ENCODE measurements at regions not wholly inside any gene's neighbourhood (a gene's known extent, or its start where the extent isn't known, plus 50 kb on each side); places are given as distances from the start of the nearest gene placed in this dataset.
"Not testable (repeated sequence)": the region's sequence is repeated elsewhere in the genome, so short reads cannot be mapped to it uniquely, and the experiment has no call there.

DNA sequence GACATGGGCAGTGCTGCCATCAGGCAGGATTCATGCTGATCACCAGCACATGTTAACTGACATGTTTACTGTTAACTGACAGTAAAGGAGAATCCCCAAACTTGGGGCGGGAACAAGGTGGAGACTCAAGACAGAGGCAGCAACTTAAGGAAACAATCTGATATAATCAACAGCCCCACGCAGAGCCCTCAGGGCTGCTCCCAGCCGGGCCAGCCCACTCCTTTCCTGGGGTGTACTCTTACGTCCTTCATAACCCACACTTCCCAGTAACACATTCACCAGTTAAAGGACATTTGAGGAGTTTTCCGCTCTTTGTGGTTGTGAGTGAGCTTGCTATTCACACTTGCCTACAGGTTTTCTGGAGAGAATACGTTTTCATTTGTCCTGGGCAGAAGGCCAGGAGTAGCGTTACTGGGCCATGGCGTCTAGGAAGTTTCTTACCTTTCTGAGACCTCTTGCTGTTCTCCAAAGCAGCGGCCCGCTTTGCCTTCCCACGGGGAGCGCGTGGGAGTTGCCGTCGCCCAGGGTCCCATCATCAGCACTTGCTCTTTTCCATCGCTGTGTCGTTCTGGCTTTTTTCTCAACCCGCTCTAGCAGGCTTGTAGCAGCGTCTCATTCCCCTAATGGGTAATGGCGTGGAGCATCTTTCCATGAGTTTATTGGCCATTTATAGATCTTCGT is 56.4 kb downstream of the FOXF2 start:
- 85 to 94% methylated on average over 15 to 21 of the region's 21 CpGs for WGBS, 2 experiments (ENCODE audit: insufficient coverage in 1 of 2, insufficient read length in 1 of 2)
- H3K27ac Mint-ChIP-seq, result no peak overlapping the region
- peaks cover 15% of the 10 kb centered on the region for H3K9me3 Mint-ChIP-seq
- H3K4me1 Mint-ChIP-seq, result no peaks in the 10 kb centered on the region
- TF ChIP-seq, protein P1, sequence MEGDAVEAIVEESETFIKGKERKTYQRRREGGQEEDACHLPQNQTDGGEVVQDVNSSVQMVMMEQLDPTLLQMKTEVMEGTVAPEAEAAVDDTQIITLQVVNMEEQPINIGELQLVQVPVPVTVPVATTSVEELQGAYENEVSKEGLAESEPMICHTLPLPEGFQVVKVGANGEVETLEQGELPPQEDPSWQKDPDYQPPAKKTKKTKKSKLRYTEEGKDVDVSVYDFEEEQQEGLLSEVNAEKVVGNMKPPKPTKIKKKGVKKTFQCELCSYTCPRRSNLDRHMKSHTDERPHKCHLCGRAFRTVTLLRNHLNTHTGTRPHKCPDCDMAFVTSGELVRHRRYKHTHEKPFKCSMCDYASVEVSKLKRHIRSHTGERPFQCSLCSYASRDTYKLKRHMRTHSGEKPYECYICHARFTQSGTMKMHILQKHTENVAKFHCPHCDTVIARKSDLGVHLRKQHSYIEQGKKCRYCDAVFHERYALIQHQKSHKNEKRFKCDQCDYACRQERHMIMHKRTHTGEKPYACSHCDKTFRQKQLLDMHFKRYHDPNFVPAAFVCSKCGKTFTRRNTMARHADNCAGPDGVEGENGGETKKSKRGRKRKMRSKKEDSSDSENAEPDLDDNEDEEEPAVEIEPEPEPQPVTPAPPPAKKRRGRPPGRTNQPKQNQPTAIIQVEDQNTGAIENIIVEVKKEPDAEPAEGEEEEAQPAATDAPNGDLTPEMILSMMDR (conservative IDR thresholded peaks at IDR 0.05), result no peak
- no peak overlapping the region for H3K4me3 Mint-ChIP-seq
- no peaks in the 10 kb centered on the region for H3K36me3 Mint-ChIP-seq (ENCODE audit: low read depth)
- Histone ChIP-seq H3K9ac (ENCODE audit: extremely low read depth, low read length, poor library complexity, severe bottlenecking) (no peak overlapping the region), H3K9me3 (ENCODE audit: control insufficient read depth, low read length) (peaks cover 3% of the 10 kb centered on the region), H3K4me3 (ENCODE audit: low read length) (no peak overlapping the region), H3K27ac (ENCODE audit: low read depth, low read length) (no peak overlapping the region), H3K36me3 (ENCODE audit: control insufficient read depth, insufficient read depth, low read length) (no peaks in the 10 kb centered on the region), H3K4me1 (ENCODE audit: control insufficient read depth, insufficient read depth, low read length) (no peaks in the 10 kb centered on the region), H3K27me3 (ENCODE audit: control insufficient read depth, insufficient read depth, low read length, poor library complexity, severe bottlenecking) (no peaks in the 10 kb centered on the region)
- no peaks in the 10 kb centered on the region for H3K27me3 Mint-ChIP-seq (ENCODE audit: insufficient read depth)
- DNase-seq, result no peak

DNA sequence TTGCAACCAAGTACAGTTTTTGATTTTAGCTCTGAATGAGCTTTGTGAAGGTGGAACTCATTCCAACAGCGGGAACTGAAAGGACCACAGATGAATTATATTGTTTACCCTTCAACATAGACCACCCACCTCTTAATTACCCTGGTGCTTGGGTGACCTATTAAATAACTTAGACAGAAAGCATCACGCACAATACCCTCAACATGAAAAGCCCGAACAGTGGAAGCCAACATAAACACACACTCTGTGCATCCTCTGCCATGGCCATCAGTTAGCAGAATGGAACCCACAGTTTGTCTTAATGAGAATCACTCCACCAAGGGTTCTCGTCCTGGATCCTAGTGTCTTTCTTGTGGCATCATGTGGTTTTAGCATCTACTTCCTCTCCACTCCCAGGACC is 60.5 kb downstream of the FOXF2 start:
- Mint-ChIP-seq H3K27me3 (ENCODE audit: insufficient read depth) (no peaks in the 10 kb centered on the region), H3K36me3 (ENCODE audit: low read depth) (no peaks in the 10 kb centered on the region), H3K27ac (no peak overlapping the region), H3K9me3 (peaks cover 27% of the 10 kb centered on the region), H3K4me3 (no peak overlapping the region), H3K4me1 (no peaks in the 10 kb centered on the region)
- DNase-seq, result no peak
- TF ChIP-seq, protein P1 (conservative IDR thresholded peaks at IDR 0.05), result no peak
- Histone ChIP-seq H3K4me3 (ENCODE audit: low read length) (no peak overlapping the region), H3K27me3 (ENCODE audit: control insufficient read depth, insufficient read depth, low read length, poor library complexity, severe bottlenecking) (no peaks in the 10 kb centered on the region), H3K36me3 (ENCODE audit: control insufficient read depth, insufficient read depth, low read length) (no peaks in the 10 kb centered on the region), H3K4me1 (ENCODE audit: control insufficient read depth, insufficient read depth, low read length) (no peaks in the 10 kb centered on the region), H3K27ac (ENCODE audit: low read depth, low read length) (no peak overlapping the region), H3K9ac (ENCODE audit: extremely low read depth, low read length, poor library complexity, severe bottlenecking) (no peak overlapping the region), H3K9me3 (ENCODE audit: control insufficient read depth, low read length) (peaks cover 15% of the 10 kb centered on the region)
- 88 to 95% methylated on average over 4 of the region's 4 CpGs for WGBS, 2 experiments (ENCODE audit: insufficient coverage in 1 of 2, insufficient read length in 1 of 2)

- Histone ChIP-seq H3K4me1 (ENCODE audit: control insufficient read depth, insufficient read depth, low read length) (no peaks in the 10 kb centered on the region), H3K27me3 (ENCODE audit: control insufficient read depth, insufficient read depth, low read length, poor library complexity, severe bottlenecking) (no peaks in the 10 kb centered on the region), H3K36me3 (ENCODE audit: control insufficient read depth, insufficient read depth, low read length) (no peaks in the 10 kb centered on the region), H3K9me3 (ENCODE audit: control insufficient read depth, low read length) (peaks cover 15% of the 10 kb centered on the region), H3K4me3 (ENCODE audit: low read length) (no peak overlapping the region), H3K27ac (ENCODE audit: low read depth, low read length) (no peak overlapping the region), H3K9ac (ENCODE audit: extremely low read depth, low read length, poor library complexity, severe bottlenecking) (no peak overlapping the region)
- no peaks in the 10 kb centered on the region for H3K36me3 Mint-ChIP-seq (ENCODE audit: low read depth)
- H3K9me3 Mint-ChIP-seq, result peaks cover 27% of the 10 kb centered on the region
- DNase-seq, result no peak
- no peaks in the 10 kb centered on the region for H3K4me1 Mint-ChIP-seq
- 96 to 97% methylated on average over 5 to 8 of the region's 8 CpGs for WGBS, 2 experiments (ENCODE audit: insufficient coverage in 1 of 2, insufficient read length in 1 of 2)
- TF ChIP-seq, protein P1 (conservative IDR thresholded peaks at IDR 0.05), result no peak
- peaks cover 2% of the 10 kb centered on the region for H3K27me3 Mint-ChIP-seq (ENCODE audit: insufficient read depth)
- no peak overlapping the region for H3K27ac Mint-ChIP-seq
- no peak overlapping the region for H3K4me3 Mint-ChIP-seq
Observed at GRCh38 chr6:1453024-1453423, 63.6 kb downstream of the FOXF2 start.

DNA sequence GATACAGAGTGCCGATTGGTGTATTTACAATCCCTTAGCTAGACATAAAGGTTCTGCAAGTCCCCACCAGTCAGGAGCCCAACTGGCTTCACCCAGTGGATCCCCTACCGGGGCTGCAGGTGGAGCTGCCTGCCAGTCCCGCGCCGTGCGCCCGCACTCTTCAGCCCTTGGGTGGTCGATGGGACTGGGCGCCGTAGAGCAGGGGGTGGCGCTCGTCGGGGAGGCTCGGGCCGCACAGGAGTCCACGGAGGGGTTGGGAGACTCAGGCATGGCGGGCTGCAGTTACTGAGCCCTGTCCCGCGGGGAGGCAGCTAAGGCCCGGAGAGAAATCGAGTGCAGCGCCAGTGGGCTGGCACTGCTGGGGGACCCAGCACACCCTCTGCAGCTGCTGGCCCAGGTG is 67.4 kb downstream of the FOXF2 start:
- not testable (repeated sequence) for DNase-seq; H3K27ac Mint-ChIP-seq; H3K27me3 Mint-ChIP-seq (ENCODE audit: insufficient read depth); H3K27ac ChIP-seq (ENCODE audit: low read depth, low read length); H3K4me3 Mint-ChIP-seq; H3K27me3 ChIP-seq (ENCODE audit: control insufficient read depth, insufficient read depth, low read length, poor library complexity, severe bottlenecking); H3K36me3 Mint-ChIP-seq (ENCODE audit: low read depth); H3K4me3 ChIP-seq (ENCODE audit: low read length); H3K4me1 Mint-ChIP-seq; H3K36me3 ChIP-seq (ENCODE audit: control insufficient read depth, insufficient read depth, low read length); H3K9me3 ChIP-seq (ENCODE audit: control insufficient read depth, low read length); H3K9ac ChIP-seq (ENCODE audit: extremely low read depth, low read length, poor library complexity, severe bottlenecking); H3K4me1 ChIP-seq (ENCODE audit: control insufficient read depth, insufficient read depth, low read length)
- peaks cover 13% of the 10 kb centered on the region for H3K9me3 Mint-ChIP-seq
- WGBS, 2 experiments (ENCODE audit: insufficient coverage in 1 of 2, insufficient read length in 1 of 2), result 94 to 98% methylated on average over 16 to 22 of the region's 22 CpGs
